Type B pancreatic cell (in vitro differentiated cells): ENCODE measurements at regions not wholly inside any gene's neighbourhood (a gene's known extent, or its start where the extent isn't known, plus 50 kb on each side); places are given as distances from the start of the nearest gene placed in this dataset.

ENCODE experiments used
- DNase-seq: peaks from one replicate; pipeline ENCODE4 v3.0.0; 2021; ENCODE audit warnings: mixed read lengths; ENCODE audit not compliant: unreplicated experiment; ENCODE audit errors: extremely low spot score
- H3K27ac Mint-ChIP-seq: 2 replicates; pipeline ENCODE4 v1.8.0; 2021; ENCODE audit warnings: mild to moderate bottlenecking, mixed read lengths
- H3K27me3 Mint-ChIP-seq: 2 replicates; pipeline ENCODE4 v1.8.0; 2021; ENCODE audit warnings: mixed read lengths
- H3K36me3 Mint-ChIP-seq: 2 replicates; pipeline ENCODE4 v1.8.0; 2021; ENCODE audit warnings: mixed read lengths
- H3K4me1 Mint-ChIP-seq: one replicate; pipeline ENCODE4 v1.8.0; 2021; ENCODE audit warnings: mixed read lengths; ENCODE audit not compliant: unreplicated experiment
- H3K4me3 Mint-ChIP-seq: 2 replicates; pipeline ENCODE4 v1.8.0; 2021; ENCODE audit warnings: mild to moderate bottlenecking, mixed read lengths
- H3K9me3 Mint-ChIP-seq: 2 replicates; pipeline ENCODE4 v1.8.0; 2021; ENCODE audit warnings: mixed read lengths
- CTCF ChIP-seq: fragments of 200-600 bp; sonication (generic); conservative IDR thresholded peaks from 2 replicates; pipeline ENCODE4 v1.5.0; 2021; ENCODE audit warnings: antibody characterized with exemption, mild to moderate bottlenecking

GRCh38 chr2:186031229-186031628 lies 292.6 kb downstream of the FSIP2 start:
- no peaks in the 10 kb centered on the region for H3K9me3 Mint-ChIP-seq
- H3K27ac Mint-ChIP-seq = no peak overlapping the region
- H3K27me3 Mint-ChIP-seq = no peaks in the 10 kb centered on the region
- H3K4me1 Mint-ChIP-seq = no peaks in the 10 kb centered on the region
- no peak for DNase-seq
- no peaks in the 10 kb centered on the region for H3K36me3 Mint-ChIP-seq
- TF ChIP-seq CTCF = no peak
- H3K4me3 Mint-ChIP-seq = no peak overlapping the region

DNA sequence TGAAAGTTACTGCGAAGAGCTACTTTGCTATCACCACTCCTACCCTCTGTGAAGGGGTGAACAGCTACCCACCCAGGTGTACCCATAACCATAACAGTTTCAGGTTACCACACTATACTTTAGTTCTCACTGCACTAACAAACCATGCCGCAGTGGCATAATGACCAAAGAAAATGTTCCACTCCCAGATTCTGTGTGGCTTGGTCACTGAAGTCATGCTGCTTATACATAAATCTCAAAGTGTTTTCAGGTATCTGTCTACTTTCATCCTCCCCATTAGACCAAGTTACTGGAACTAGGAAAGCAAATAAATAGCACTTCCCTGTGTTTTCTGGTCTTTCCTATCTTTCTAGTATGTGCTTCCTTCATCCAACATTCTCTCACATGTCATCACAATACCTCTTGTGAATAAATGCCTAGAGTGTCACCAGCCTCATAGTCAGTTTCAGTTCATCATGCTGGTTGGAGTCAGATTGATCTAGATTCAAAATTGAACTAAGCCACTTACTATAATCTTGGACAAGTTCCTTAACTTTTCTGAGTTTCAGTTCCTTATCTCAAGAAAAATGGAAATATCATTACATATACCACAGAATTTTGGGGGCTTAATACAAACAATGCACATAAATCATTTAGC lies 293.6 kb downstream of the FSIP2 start:
- Mint-ChIP-seq H3K27me3 (no peaks in the 10 kb centered on the region), H3K4me1 (no peaks in the 10 kb centered on the region), H3K4me3 (no peak overlapping the region), H3K36me3 (no peaks in the 10 kb centered on the region), H3K9me3 (no peaks in the 10 kb centered on the region), H3K27ac (no peak overlapping the region)
- no peak for TF ChIP-seq CTCF
- no peak for DNase-seq

DNA sequence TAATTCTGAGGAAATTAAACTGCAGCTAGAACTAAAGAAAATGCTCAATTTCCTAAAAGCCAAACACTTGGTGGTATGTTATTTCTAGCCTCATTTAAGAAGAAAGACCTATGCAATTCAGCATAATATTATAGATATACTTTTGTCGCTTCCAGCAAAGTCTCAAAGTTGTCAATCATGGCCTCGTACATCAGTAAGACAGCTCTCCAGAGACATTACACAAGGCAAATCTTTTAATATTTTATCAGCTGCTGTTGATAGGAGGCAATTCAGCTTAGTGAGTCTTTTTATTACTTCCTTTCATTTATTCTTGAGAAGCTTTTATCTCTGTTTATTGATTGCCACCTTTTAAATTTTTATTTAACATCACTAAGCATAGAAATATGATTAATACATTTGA lies 294.3 kb downstream of the FSIP2 start:
- Mint-ChIP-seq H3K27ac (no peak overlapping the region), H3K4me3 (no peak overlapping the region), H3K27me3 (no peaks in the 10 kb centered on the region), H3K9me3 (no peaks in the 10 kb centered on the region), H3K36me3 (no peaks in the 10 kb centered on the region), H3K4me1 (no peaks in the 10 kb centered on the region)
- TF ChIP-seq CTCF = no peak
- no peak for DNase-seq

- no peaks in the 10 kb centered on the region for H3K4me1 Mint-ChIP-seq
- no peaks in the 10 kb centered on the region for H3K36me3 Mint-ChIP-seq
- TF ChIP-seq CTCF = no peak
- no peak for DNase-seq
- no peak overlapping the region for H3K4me3 Mint-ChIP-seq
- H3K27me3 Mint-ChIP-seq = no peaks in the 10 kb centered on the region
- no peaks in the 10 kb centered on the region for H3K9me3 Mint-ChIP-seq
- no peak overlapping the region for H3K27ac Mint-ChIP-seq
Observed at GRCh38 chr2:186033541-186033940, 294.9 kb downstream of the FSIP2 start.

GRCh38 chr2:186036862-186037449 lies 298.4 kb downstream of the FSIP2 start:
- TF ChIP-seq CTCF = no peak
- no peak for DNase-seq
- H3K36me3 Mint-ChIP-seq = no peaks in the 10 kb centered on the region
- no peaks in the 10 kb centered on the region for H3K4me1 Mint-ChIP-seq
- no peaks in the 10 kb centered on the region for H3K9me3 Mint-ChIP-seq
- H3K27me3 Mint-ChIP-seq = no peaks in the 10 kb centered on the region
- no peak overlapping the region for H3K27ac Mint-ChIP-seq
- no peak overlapping the region for H3K4me3 Mint-ChIP-seq
